Endothelial cell (in vitro differentiated cells): ENCODE measurements at regions not wholly inside any gene's neighbourhood (a gene's known extent, or its start where the extent isn't known, plus 50 kb on each side); places are given as distances from the start of the nearest gene placed in this dataset.

ENCODE experiments used
- DNase-seq: peaks from one replicate; pipeline ENCODE4 v3.0.0; 2021; ENCODE audit warnings: low spot score
- H3K27ac Mint-ChIP-seq: one replicate; pipeline ENCODE4 v1.8.0; 2021; ENCODE audit warnings: mixed read lengths, inconsistent platforms; ENCODE audit not compliant: unreplicated experiment
- H3K27me3 Mint-ChIP-seq: one replicate; pipeline ENCODE4 v1.8.0; 2021; ENCODE audit warnings: mild to moderate bottlenecking, moderate library complexity, mixed read lengths, inconsistent platforms; ENCODE audit not compliant: unreplicated experiment
- H3K36me3 Mint-ChIP-seq: one replicate; pipeline ENCODE4 v1.8.0; 2021; ENCODE audit warnings: mild to moderate bottlenecking, low read depth, mixed read lengths, inconsistent platforms; ENCODE audit not compliant: unreplicated experiment
- H3K4me1 Mint-ChIP-seq: one replicate; pipeline ENCODE4 v1.8.0; 2021; ENCODE audit warnings: mild to moderate bottlenecking, mixed read lengths, inconsistent platforms; ENCODE audit not compliant: unreplicated experiment
- H3K4me3 Mint-ChIP-seq: one replicate; pipeline ENCODE4 v1.8.0; 2021; ENCODE audit warnings: mild to moderate bottlenecking, mixed read lengths, inconsistent platforms; ENCODE audit not compliant: unreplicated experiment
- H3K9me3 Mint-ChIP-seq: one replicate; pipeline ENCODE4 v1.8.0; 2021; ENCODE audit warnings: mixed read lengths, inconsistent platforms; ENCODE audit not compliant: unreplicated experiment
- TF ChIP-seq, protein P1 (sequence below): fragments of 200-600 bp; sonication (generic); IDR thresholded peaks from one replicate; pipeline ENCODE4 v1.5.0; 2021; ENCODE audit warnings: antibody characterized with exemption; ENCODE audit not compliant: unreplicated experiment

DNA sequence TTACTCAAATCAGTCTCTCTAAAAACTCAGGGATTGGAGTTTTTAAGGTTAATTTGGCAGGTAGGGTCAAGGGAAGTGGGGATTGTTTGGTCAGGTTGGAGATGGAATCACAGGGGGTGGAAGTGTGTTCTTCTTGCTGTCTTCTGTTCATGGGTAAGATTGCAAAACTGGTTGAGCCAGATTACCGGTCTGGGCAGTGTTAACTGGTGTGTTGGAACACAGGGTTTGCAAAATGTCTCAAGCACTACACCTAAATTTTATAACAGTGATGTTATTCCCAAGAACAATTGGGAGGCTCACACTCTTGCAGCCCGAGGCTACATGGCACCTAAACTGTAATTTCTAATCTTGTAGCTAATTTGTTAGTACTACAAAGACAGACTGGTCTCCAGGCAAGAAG, 425.4 kb downstream of the PLOD2 start:
- TF ChIP-seq, protein P1, sequence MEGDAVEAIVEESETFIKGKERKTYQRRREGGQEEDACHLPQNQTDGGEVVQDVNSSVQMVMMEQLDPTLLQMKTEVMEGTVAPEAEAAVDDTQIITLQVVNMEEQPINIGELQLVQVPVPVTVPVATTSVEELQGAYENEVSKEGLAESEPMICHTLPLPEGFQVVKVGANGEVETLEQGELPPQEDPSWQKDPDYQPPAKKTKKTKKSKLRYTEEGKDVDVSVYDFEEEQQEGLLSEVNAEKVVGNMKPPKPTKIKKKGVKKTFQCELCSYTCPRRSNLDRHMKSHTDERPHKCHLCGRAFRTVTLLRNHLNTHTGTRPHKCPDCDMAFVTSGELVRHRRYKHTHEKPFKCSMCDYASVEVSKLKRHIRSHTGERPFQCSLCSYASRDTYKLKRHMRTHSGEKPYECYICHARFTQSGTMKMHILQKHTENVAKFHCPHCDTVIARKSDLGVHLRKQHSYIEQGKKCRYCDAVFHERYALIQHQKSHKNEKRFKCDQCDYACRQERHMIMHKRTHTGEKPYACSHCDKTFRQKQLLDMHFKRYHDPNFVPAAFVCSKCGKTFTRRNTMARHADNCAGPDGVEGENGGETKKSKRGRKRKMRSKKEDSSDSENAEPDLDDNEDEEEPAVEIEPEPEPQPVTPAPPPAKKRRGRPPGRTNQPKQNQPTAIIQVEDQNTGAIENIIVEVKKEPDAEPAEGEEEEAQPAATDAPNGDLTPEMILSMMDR: no peak
- Mint-ChIP-seq H3K4me3 (no peak overlapping the region), H3K36me3 (no peaks in the 10 kb centered on the region), H3K27me3 (peaks cover 3% of the 10 kb centered on the region), H3K27ac (no peak overlapping the region), H3K4me1 (peaks cover 4% of the 10 kb centered on the region), H3K9me3 (no peaks in the 10 kb centered on the region)
- DNase-seq: no peak

DNA sequence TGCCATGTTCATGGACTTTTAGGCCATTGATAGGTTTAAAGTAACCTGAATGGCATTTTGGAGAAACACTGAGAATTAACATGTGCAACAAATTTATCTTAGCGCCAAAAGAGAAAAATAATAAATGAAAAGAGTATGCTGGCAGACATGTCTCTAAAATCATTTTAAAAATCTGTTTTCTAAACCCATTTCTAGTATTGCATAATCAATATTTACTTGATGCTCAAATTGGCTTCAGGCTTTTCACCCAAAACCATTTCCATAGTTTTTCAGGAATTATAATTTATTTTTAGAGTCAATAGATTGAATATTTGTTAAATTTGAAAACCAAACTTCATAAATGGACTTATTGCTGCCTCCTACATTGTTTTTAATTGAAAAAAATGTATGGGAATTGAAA, 423.0 kb downstream of the PLOD2 start:
- Mint-ChIP-seq H3K4me3 (no peak overlapping the region), H3K4me1 (no peaks in the 10 kb centered on the region), H3K27me3 (peaks cover 3% of the 10 kb centered on the region), H3K36me3 (no peaks in the 10 kb centered on the region), H3K9me3 (no peaks in the 10 kb centered on the region), H3K27ac (no peak overlapping the region)
- TF ChIP-seq, protein P1: no peak
- no peak for DNase-seq

DNA sequence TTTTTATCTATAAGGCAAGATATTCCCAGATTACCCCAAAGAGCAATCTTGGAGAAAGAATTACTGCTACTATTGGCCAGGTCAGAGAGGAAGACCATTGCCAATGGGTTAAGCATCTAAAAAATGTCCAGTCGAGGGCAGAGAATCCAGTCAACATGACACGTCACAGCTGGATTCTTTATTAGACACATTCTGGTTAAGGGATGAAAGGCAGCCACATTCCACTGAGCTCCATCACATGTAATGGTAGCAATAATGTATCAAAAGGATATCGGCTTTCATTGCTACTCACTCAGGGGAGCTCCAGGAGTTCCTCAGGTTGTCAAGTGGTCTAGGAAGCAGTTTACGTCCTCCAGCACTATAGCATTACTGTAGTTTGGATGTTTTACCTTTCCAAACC, 421.1 kb downstream of the PLOD2 start:
- H3K36me3 Mint-ChIP-seq: no peaks in the 10 kb centered on the region
- H3K9me3 Mint-ChIP-seq: no peaks in the 10 kb centered on the region
- H3K27ac Mint-ChIP-seq: no peak overlapping the region
- H3K4me1 Mint-ChIP-seq: no peaks in the 10 kb centered on the region
- DNase-seq: no peak
- peaks cover 3% of the 10 kb centered on the region for H3K27me3 Mint-ChIP-seq
- H3K4me3 Mint-ChIP-seq: no peak overlapping the region
- TF ChIP-seq, protein P1: no peak

DNA sequence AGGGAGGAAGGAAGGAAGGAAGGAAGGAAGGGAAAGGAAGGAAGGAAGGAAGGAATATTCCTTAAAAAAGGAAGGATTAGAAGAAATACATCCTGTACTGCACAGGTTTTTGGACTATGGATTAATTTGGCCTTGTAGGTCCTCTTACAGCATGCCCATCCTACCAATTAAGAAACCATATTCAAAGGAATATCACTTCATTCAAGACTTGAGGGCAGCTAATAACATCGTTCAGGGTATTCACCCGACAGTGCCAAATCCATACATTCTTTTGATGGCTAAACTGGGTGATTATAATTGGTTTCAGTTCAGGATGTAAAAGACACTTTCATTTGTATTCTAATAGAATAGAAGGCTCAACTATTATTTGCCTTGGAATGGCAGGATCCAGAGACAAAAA, 410.3 kb downstream of the PLOD2 start:
- DNase-seq: no peak
- H3K9me3 Mint-ChIP-seq: no peaks in the 10 kb centered on the region
- peaks cover 5% of the 10 kb centered on the region for H3K4me1 Mint-ChIP-seq
- no peaks in the 10 kb centered on the region for H3K36me3 Mint-ChIP-seq
- H3K27ac Mint-ChIP-seq: no peak overlapping the region
- H3K4me3 Mint-ChIP-seq: no peak overlapping the region
- TF ChIP-seq, protein P1: no peak
- H3K27me3 Mint-ChIP-seq: peaks cover under 1% of the 10 kb centered on the region

DNA sequence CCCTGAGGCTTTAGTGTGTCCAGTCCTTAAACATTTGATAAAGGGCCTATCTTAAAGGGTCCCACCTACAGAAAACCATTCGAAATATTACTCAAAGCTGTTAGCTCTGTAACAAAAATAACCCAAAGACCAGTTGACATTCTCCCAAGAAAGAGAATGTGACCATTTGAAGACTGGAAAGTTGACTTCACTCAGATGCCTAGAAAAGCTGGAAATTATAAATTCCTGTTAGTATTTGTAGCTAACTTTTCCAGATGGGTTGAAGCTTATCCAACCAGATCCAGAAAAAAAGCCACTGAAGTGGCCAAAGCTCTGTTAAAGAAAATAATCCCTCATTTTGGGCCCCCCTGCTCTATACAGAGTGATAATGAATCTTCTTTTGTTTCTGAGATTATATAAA, 408.4 kb downstream of the PLOD2 start:
- H3K9me3 Mint-ChIP-seq: no peaks in the 10 kb centered on the region
- no peak overlapping the region for H3K4me3 Mint-ChIP-seq
- DNase-seq: no peak
- no peaks in the 10 kb centered on the region for H3K36me3 Mint-ChIP-seq
- peaks cover 1% of the 10 kb centered on the region for H3K27me3 Mint-ChIP-seq
- no peak overlapping the region for H3K27ac Mint-ChIP-seq
- peaks cover under 1% of the 10 kb centered on the region for H3K4me1 Mint-ChIP-seq
- TF ChIP-seq, protein P1: no peak
